8988T (cell line): ENCODE measurements at regions not wholly inside any gene's neighbourhood (a gene's known extent, or its start where the extent isn't known, plus 50 kb on each side); places are given as distances from the start of the nearest gene placed in this dataset.

Source experiments
- DNase-seq: peaks from one replicate; pipeline ENCODE4 v3.0.0; 2011

GRCh38 chr18:41022484-41022883 lies 932.5 kb upstream of the PIK3C3 start:
- no peak for DNase-seq

GRCh38 chr18:41021089-41021488 lies 933.9 kb upstream of the PIK3C3 start:
- no peak for DNase-seq

GRCh38 chr18:41012194-41012593 lies 942.8 kb upstream of the PIK3C3 start:
- DNase-seq, result no peak

GRCh38 chr18:41009926-41010325 lies 945.1 kb upstream of the PIK3C3 start:
- DNase-seq, result no peak

GRCh38 chr18:41004324-41004723 lies 950.7 kb upstream of the PIK3C3 start:
- DNase-seq, result no peak

GRCh38 chr18:40995529-40995928 lies 959.5 kb upstream of the PIK3C3 start:
- no peak for DNase-seq

- DNase-seq, result no peak
Measured at GRCh38 chr18:40993363-40993762, 961.7 kb upstream of the PIK3C3 start.

GRCh38 chr18:40987581-40987980 lies 967.5 kb upstream of the PIK3C3 start:
- no peak for DNase-seq

GRCh38 chr18:40985436-40985835 lies 969.6 kb upstream of the PIK3C3 start:
- no peak for DNase-seq

GRCh38 chr18:40984856-40985255 lies 970.2 kb upstream of the PIK3C3 start:
- no peak for DNase-seq

GRCh38 chr18:40983835-40984234 lies 971.2 kb upstream of the PIK3C3 start:
- DNase-seq, result no peak

GRCh38 chr18:40980171-40980570 lies 974.9 kb upstream of the PIK3C3 start:
- no peak for DNase-seq

GRCh38 chr18:40976050-40976449 lies 979.0 kb upstream of the PIK3C3 start:
- DNase-seq, result no peak

- DNase-seq, result no peak
Measured at GRCh38 chr18:40974448-40974847, 980.6 kb upstream of the PIK3C3 start.

GRCh38 chr18:40962784-40963183 lies 992.2 kb upstream of the PIK3C3 start:
- no peak for DNase-seq

- no peak for DNase-seq
Measured at GRCh38 chr18:40957533-40958070, 997.4 kb upstream of the PIK3C3 start.

GRCh38 chr18:40956213-40956612 lies 998.8 kb upstream of the PIK3C3 start:
- no peak for DNase-seq

- DNase-seq, result no peak
Measured at GRCh38 chr18:40955351-40955750, 999.7 kb upstream of the PIK3C3 start.

- no peak for DNase-seq
Measured at GRCh38 chr18:40949114-40949950, 1005.7 kb upstream of the PIK3C3 start.

- no peak for DNase-seq
Measured at GRCh38 chr18:40944576-40944975, 1010.5 kb upstream of the PIK3C3 start.

- no peak for DNase-seq
Measured at GRCh38 chr18:40939656-40940515, 1015.1 kb upstream of the PIK3C3 start.

GRCh38 chr18:40938615-40939014 lies 1016.4 kb upstream of the PIK3C3 start:
- no peak for DNase-seq

- no peak for DNase-seq
Measured at GRCh38 chr18:40937386-40937785, 1017.6 kb upstream of the PIK3C3 start.

GRCh38 chr18:40935423-40935822 lies 1019.6 kb upstream of the PIK3C3 start:
- DNase-seq, result no peak
